ENCODE measurements at regions not wholly inside any gene's neighbourhood (a gene's known extent, or its start where the extent isn't known, plus 50 kb on each side); places are given as distances from the start of the nearest gene placed in this dataset.
A peak's percentile ranks its signal among the peaks of the same experiment; 100 is the strongest.

GRCh38 chr11:18844753-18845367 is 53.3 kb upstream of the PTPN5 start:
- Histone ChIP-seq H3K9me3 (replicated peaks) (peaks cover 20% of the 10 kb centered on the region), H3K4me3 (no peak overlapping the region), H3K4me1 (no peaks in the 10 kb centered on the region), H3K27me3 (ENCODE audit: low read depth) (peaks cover 33% of the 10 kb centered on the region), H3K27ac (replicated peaks) (no peak overlapping the region), H3K36me3 (no peaks in the 10 kb centered on the region)
- no peak for DNase-seq
- intact Hi-C loops (cut with micrococcal nuclease) = no loop called here
- peak; percentile 59 for TF ChIP-seq CTCF (IDR thresholded peaks at IDR 0.05; ENCODE audit: borderline replicate concordance)
